HG02884 (cell line): ENCODE measurements at regions not wholly inside any gene's neighbourhood (a gene's known extent, or its start where the extent isn't known, plus 50 kb on each side); places are given as distances from the start of the nearest gene placed in this dataset.

Experiments
- ATAC-seq: cut with Tn5 transposase; IDR thresholded peaks from one replicate; pipeline ENCODE4 v1.9.1; 2021; ENCODE audit warnings: mild to moderate bottlenecking, moderate library complexity; ENCODE audit not compliant: unreplicated experiment

GRCh38 chr3:68173012-68173634, 518.7 kb upstream of the SUCLG2 start:
- ATAC-seq: no peak

GRCh38 chr3:68172039-68172438, 517.6 kb upstream of the SUCLG2 start:
- no peak for ATAC-seq

GRCh38 chr3:68163968-68164367, 509.6 kb upstream of the SUCLG2 start:
- ATAC-seq: no peak

- no peak for ATAC-seq
Measured at GRCh38 chr3:68163062-68163461, 508.6 kb upstream of the SUCLG2 start.

GRCh38 chr3:68162644-68163043, 508.2 kb upstream of the SUCLG2 start:
- no peak for ATAC-seq

GRCh38 chr3:68151359-68151758, 496.9 kb upstream of the SUCLG2 start:
- ATAC-seq: no peak

- ATAC-seq: no peak
Measured at GRCh38 chr3:68148447-68148846, 494.0 kb upstream of the SUCLG2 start.

GRCh38 chr3:68142441-68142840, 488.0 kb upstream of the SUCLG2 start:
- no peak for ATAC-seq

GRCh38 chr3:68139897-68140296, 485.5 kb upstream of the SUCLG2 start:
- ATAC-seq: no peak

- no peak for ATAC-seq
Measured at GRCh38 chr3:68136411-68136810, 482.0 kb upstream of the SUCLG2 start.

GRCh38 chr3:68135067-68135466, 480.7 kb upstream of the SUCLG2 start:
- ATAC-seq: no peak

- no peak for ATAC-seq
Measured at GRCh38 chr3:68129065-68129464, 474.7 kb upstream of the SUCLG2 start.

GRCh38 chr3:68123231-68123630, 468.8 kb upstream of the SUCLG2 start:
- no peak for ATAC-seq

GRCh38 chr3:68121287-68121686, 466.9 kb upstream of the SUCLG2 start:
- ATAC-seq: no peak

GRCh38 chr3:68116580-68116979, 462.2 kb upstream of the SUCLG2 start:
- no peak for ATAC-seq

GRCh38 chr3:68103811-68104210, 449.4 kb upstream of the SUCLG2 start:
- no peak for ATAC-seq

- no peak for ATAC-seq
Measured at GRCh38 chr3:68090571-68090970, 436.2 kb upstream of the SUCLG2 start.

GRCh38 chr3:68089572-68090011, 435.2 kb upstream of the SUCLG2 start:
- ATAC-seq: no peak

GRCh38 chr3:68088636-68089035, 434.2 kb upstream of the SUCLG2 start:
- ATAC-seq: no peak

GRCh38 chr3:68088216-68088615, 433.8 kb upstream of the SUCLG2 start:
- ATAC-seq: no peak

- no peak for ATAC-seq
Measured at GRCh38 chr3:68072062-68072461, 417.6 kb upstream of the SUCLG2 start.

- ATAC-seq: no peak
Measured at GRCh38 chr3:68070186-68070585, 415.8 kb upstream of the SUCLG2 start.

GRCh38 chr3:68067314-68067713, 412.9 kb upstream of the SUCLG2 start:
- no peak for ATAC-seq
